SU-DHL-6 (cell line): ENCODE measurements at regions not wholly inside any gene's neighbourhood (a gene's known extent, or its start where the extent isn't known, plus 50 kb on each side); places are given as distances from the start of the nearest gene placed in this dataset.

Experiments
- EZH2phosphoT487 ChIP-seq: fragments of 200-600 bp; sonication (generic), shearing (Covaris generic); conservative IDR thresholded peaks from 2 replicates; pipeline ENCODE4 v1.6.1; 2018; ENCODE audit warnings: mild to moderate bottlenecking, antibody characterized with exemption, low read length, moderate library complexity, mixed read lengths
- TF ChIP-seq, protein P1 (sequence below): fragments of 200-600 bp; sonication (generic); IDR thresholded peaks from one replicate; pipeline ENCODE4 v1.5.1; 2017; ENCODE audit warnings: antibody characterized with exemption, mild to moderate bottlenecking, low read length, moderate library complexity; ENCODE audit not compliant: insufficient read depth, poor library complexity, severe bottlenecking

DNA sequence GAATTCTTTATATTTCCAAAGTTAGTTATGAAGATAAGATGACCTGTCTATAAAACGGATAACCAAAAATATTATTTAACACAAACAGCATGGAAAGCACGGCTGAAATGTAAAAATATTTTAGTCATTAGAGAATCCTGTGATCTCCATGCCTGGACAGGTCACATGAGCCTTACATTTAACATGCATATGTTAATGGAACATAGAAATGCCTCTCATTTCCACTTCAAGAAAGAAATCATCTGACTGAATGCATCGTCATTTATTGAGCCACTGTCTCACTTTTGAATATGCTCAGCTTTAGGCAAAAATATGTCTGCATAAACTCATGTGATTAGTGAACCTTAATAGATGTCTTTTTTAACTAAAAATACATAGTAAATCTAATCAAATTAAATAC lies 115.5 kb upstream of the COL24A1 start:
- no peak for TF ChIP-seq EZH2phosphoT487
- TF ChIP-seq, protein P1, sequence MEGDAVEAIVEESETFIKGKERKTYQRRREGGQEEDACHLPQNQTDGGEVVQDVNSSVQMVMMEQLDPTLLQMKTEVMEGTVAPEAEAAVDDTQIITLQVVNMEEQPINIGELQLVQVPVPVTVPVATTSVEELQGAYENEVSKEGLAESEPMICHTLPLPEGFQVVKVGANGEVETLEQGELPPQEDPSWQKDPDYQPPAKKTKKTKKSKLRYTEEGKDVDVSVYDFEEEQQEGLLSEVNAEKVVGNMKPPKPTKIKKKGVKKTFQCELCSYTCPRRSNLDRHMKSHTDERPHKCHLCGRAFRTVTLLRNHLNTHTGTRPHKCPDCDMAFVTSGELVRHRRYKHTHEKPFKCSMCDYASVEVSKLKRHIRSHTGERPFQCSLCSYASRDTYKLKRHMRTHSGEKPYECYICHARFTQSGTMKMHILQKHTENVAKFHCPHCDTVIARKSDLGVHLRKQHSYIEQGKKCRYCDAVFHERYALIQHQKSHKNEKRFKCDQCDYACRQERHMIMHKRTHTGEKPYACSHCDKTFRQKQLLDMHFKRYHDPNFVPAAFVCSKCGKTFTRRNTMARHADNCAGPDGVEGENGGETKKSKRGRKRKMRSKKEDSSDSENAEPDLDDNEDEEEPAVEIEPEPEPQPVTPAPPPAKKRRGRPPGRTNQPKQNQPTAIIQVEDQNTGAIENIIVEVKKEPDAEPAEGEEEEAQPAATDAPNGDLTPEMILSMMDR = no peak
